GM12878 (cell line): ENCODE measurements at regions not wholly inside any gene's neighbourhood (a gene's known extent, or its start where the extent isn't known, plus 50 kb on each side); places are given as distances from the start of the nearest gene placed in this dataset.

Experiments used
- ATAC-seq: fragments of 200-7000 bp; cut with Tn5 transposase; 3 replicates; pipeline ENCODE4 v1.9.1; 2020; ENCODE audit warnings: mild to moderate bottlenecking, moderate library complexity
- BruUV-seq: library from RNA; stranded (reverse); fragments of 400-500 nt; replicated peaks from 2 replicates; lab custom pipeline; 2021; lab: Mats Ljungman, UMichigan
- CTCF ChIA-PET: fragments of 300-600 bp; sonication (Branson Sonifier 250); formaldehyde crosslinking; extraction: SDS; loops from one replicate; lab custom pipeline; 2021; ENCODE audit warnings: inconsistent platforms; lab: Yijun Ruan, JAX
- POLR2A ChIA-PET: fragments of 350-600 bp; formaldehyde crosslinking; extraction: SDS; loops from one replicate; lab custom pipeline; 2021; ENCODE audit warnings: inconsistent platforms; lab: Charles Lee
- RAD21 ChIA-PET: fragments of 300-600 bp; sonication (Branson Sonifier 250); formaldehyde crosslinking; loops from one replicate; lab custom pipeline; 2023; ENCODE audit warnings: antibody characterized with exemption; ENCODE audit not compliant: unreplicated experiment; lab: Charles Lee
- SMC1A ChIA-PET: fragments of 300-600 bp; sonication (Branson Sonifier 250); formaldehyde crosslinking; loops from one replicate; lab custom pipeline; 2023; ENCODE audit not compliant: unreplicated experiment, uncharacterized antibody; lab: Charles Lee
- DNase-seq: peaks from one replicate; pipeline ENCODE4 v3.0.0-alpha.2; 2011; ENCODE audit warnings: low read depth, low spot score
- FAIRE-seq: peaks from 3 replicates; lab custom pipeline; 2011; peaks lifted over from hg19 to GRCh38; lab: Jason Lieb, UNC
- H2AFZ ChIP-seq: 2 replicates; pipeline ENCODE4 v1.6.0; 2011; ENCODE audit warnings: low read depth, low read length, control low read depth; ENCODE audit not compliant: control insufficient read depth
- H3K27ac ChIP-seq: 2 replicates; pipeline ENCODE4 v1.5.1; 2011; ENCODE audit warnings: control low read depth; ENCODE audit not compliant: control insufficient read depth, insufficient read depth
- H3K27me3 ChIP-seq, 2 experiments: replicated peaks in 1 of 2; 2 replicates each; pipeline versions ENCODE4 v1.6.0 to v1.6.1; 2011; ENCODE audit warnings: low read length in 1 of 2; ENCODE audit not compliant: control insufficient read depth in 2 of 2, insufficient read depth in 2 of 2
- H3K36me3 ChIP-seq, 2 experiments: 2 replicates each; pipeline ENCODE4 v1.5.1; 2011; ENCODE audit warnings: low read length in 1 of 2; ENCODE audit not compliant: control insufficient read depth in 2 of 2, insufficient read depth in 2 of 2
- H3K4me1 ChIP-seq: 2 replicates; pipeline ENCODE4 v1.6.1; 2011; ENCODE audit warnings: mild to moderate bottlenecking, low read length, moderate library complexity, mixed read lengths; ENCODE audit not compliant: control insufficient read depth, insufficient read depth
- H3K4me2 ChIP-seq: 2 replicates; pipeline ENCODE4 v1.6.0; 2011; ENCODE audit warnings: control low read depth; ENCODE audit not compliant: control insufficient read depth, insufficient read depth
- H3K4me3 ChIP-seq: fragments of 200-600 bp; sonication (generic); 2 replicates; pipeline ENCODE4 v1.5.1; 2016
- H3K79me2 ChIP-seq: 2 replicates; pipeline ENCODE4 v1.6.0; 2011; ENCODE audit warnings: low read length; ENCODE audit not compliant: control insufficient read depth, insufficient read depth
- H3K9ac ChIP-seq: 2 replicates; pipeline ENCODE4 v1.8.0; 2011; ENCODE audit warnings: low read length, control low read depth, mixed read lengths; ENCODE audit not compliant: control insufficient read depth, insufficient read depth
- H3K9me3 ChIP-seq: replicated peaks from 3 replicates; pipeline ENCODE4 v1.5.1; 2011; ENCODE audit warnings: mild to moderate bottlenecking, low read length; ENCODE audit not compliant: control insufficient read depth, insufficient read depth
- H4K20me1 ChIP-seq: 2 replicates; pipeline ENCODE4 v1.6.0; 2011; ENCODE audit not compliant: control insufficient read depth, insufficient read depth
- CEBPB ChIP-seq, 2 experiments: fragments of 150-350 bp in 1 of 2; IDR thresholded peaks; 2 replicates each; pipeline ENCODE4 v1.6.1; 2012 to 2014; ENCODE audit warnings: low read depth in 2 of 2, low read length in 2 of 2, borderline replicate concordance in 1 of 2, inconsistent platforms in 1 of 2
- HCFC1 ChIP-seq: fragments of 150-350 bp; IDR thresholded peaks from 2 replicates; pipeline ENCODE4 v1.6.1; 2014; ENCODE audit warnings: low read length
- HDAC2 ChIP-seq: fragments of 200-600 bp; sonication (generic); IDR thresholded peaks from 2 replicates; pipeline ENCODE4 v1.6.1; 2017
- IKZF1 ChIP-seq: fragments of 450-650 bp; conservative IDR thresholded peaks from 2 replicates; pipeline ENCODE4 v1.6.1; 2017; ENCODE audit warnings: antibody characterized with exemption, mild to moderate bottlenecking
- MTA2 ChIP-seq: fragments of 450-650 bp; IDR thresholded peaks from 2 replicates; pipeline ENCODE4 v1.6.1; 2016; ENCODE audit warnings: low read depth, mild to moderate bottlenecking, moderate library complexity
- NR2C1 ChIP-seq: fragments of 450-650 bp; IDR thresholded peaks from 2 replicates; pipeline ENCODE4 v1.6.1; 2017; ENCODE audit warnings: antibody characterized with exemption, mild to moderate bottlenecking, moderate library complexity
- POLR2AphosphoS5 ChIP-seq: IDR thresholded peaks from 2 replicates; pipeline ENCODE4 v1.6.1; 2011; ENCODE audit warnings: mild to moderate bottlenecking, low read length, inconsistent platforms
- WGBS: methylation state at CpG from one replicate; pipeline ENCODE4 v1.1.6; 2016; ENCODE audit warnings: low lambda C conversion rate; ENCODE audit not compliant: insufficient replicate concordance, insufficient coverage; ENCODE audit errors: missing lambda C conversion rate; 5-methylcytosine and 5-hydroxymethylcytosine counted together
- in situ Hi-C: fragments of 300-500 bp; cut with MboI; formaldehyde crosslinking; loops from 9 replicates; pipeline ENCODE4 v1.14.3; 2018; ENCODE audit warnings: mixed read lengths
- intact Hi-C: fragments of 100-400 bp; cut with micrococcal nuclease; formaldehyde crosslinking; loops from one replicate; pipeline ENCODE4 v1.14.2; 2022; ENCODE audit not compliant: unreplicated experiment
- TF ChIP-seq, protein P1 (sequence below): fragments of 450-650 bp; IDR thresholded peaks from 2 replicates; pipeline ENCODE4 v1.6.1; 2016; ENCODE audit warnings: mild to moderate bottlenecking
- TF ChIP-seq, protein P2 (sequence below): IDR thresholded peaks from 2 replicates; pipeline ENCODE4 v1.6.1; 2012; ENCODE audit warnings: improper control_type of control experiment, low read depth, low read length; ENCODE audit not compliant: insufficient replicate concordance

DNA sequence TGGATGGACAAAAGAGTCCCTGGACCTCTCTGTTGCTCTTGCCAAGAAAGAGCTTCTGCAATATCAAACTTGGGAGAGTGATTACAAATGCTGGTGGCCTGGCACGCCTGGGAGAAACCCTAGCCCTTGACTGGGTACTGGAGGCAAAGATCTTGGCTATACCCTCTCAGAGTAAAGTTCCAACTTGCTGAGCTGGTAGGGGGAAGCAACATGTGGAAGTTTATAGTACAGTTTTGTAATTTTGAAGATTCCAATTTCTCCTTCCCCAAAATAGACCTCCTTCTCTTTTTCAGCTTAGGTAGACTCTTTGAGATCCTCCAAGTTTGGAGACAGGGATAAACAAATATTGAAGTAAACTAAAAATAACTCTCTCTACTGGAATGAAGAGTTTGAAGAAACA, 645.3 kb downstream of the NR4A2 start:
- in situ Hi-C loops, result no loop called here
- no peaks in the 10 kb centered on the region for H3K79me2 ChIP-seq
- RAD21 ChIA-PET, result no interaction called here

DNA sequence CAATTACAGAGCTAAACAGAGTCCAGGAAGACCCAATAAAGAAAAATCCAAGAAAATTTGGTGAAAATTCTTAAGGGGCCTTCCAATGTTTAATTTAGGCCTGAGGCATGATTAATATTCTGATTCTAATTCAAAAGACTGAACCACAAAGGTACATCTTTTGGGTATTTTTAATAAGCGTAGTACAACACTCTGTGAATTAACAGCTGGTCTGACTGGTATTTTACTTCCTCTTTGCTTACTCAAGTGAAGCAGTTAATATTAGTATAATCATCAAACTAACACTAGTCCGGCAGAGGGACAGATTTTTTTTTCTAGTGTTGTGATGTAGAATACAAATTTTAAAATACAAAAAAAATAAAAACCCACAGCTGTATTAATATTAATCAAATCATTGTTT, 652.9 kb downstream of the NR4A2 start:
- Histone ChIP-seq H4K20me1 (no peaks in the 10 kb centered on the region), H3K4me2 (no peak overlapping the region), H3K27me3 (no peaks in the 10 kb centered on the region), H3K27ac (no peak overlapping the region), H3K36me3 (no peaks in the 10 kb centered on the region), H3K79me2 (no peaks in the 10 kb centered on the region), H2AFZ (no peak overlapping the region), H3K9ac (no peak overlapping the region), H3K9me3 (no peaks in the 10 kb centered on the region; the same call in 2 of the 3 replicates), H3K4me3 (no peak overlapping the region), H3K4me1 (no peaks in the 10 kb centered on the region)
- SMC1A ChIA-PET, result interaction anchor here (0.9 kb wide), 1 partner anchor 40 kb away, joined by 3 read pairs; no protein-coding TSS in a partner anchor
- in situ Hi-C loops, result no loop called here
- RAD21 ChIA-PET, result no interaction called here
- 41% methylated on average over 2 of the region's 2 CpGs for WGBS
- CTCF ChIA-PET, result interaction anchor here (1.7 kb wide), 1 partner anchor 136 kb away, joined by 3 read pairs; no protein-coding TSS in a partner anchor
- no TSS peak for BruUV-seq
- DNase-seq (no peak), FAIRE-seq (no peak), ATAC-seq (peak; percentile 74)
- POLR2A ChIA-PET, result no interaction called here
- TF ChIP-seq, protein P1, sequence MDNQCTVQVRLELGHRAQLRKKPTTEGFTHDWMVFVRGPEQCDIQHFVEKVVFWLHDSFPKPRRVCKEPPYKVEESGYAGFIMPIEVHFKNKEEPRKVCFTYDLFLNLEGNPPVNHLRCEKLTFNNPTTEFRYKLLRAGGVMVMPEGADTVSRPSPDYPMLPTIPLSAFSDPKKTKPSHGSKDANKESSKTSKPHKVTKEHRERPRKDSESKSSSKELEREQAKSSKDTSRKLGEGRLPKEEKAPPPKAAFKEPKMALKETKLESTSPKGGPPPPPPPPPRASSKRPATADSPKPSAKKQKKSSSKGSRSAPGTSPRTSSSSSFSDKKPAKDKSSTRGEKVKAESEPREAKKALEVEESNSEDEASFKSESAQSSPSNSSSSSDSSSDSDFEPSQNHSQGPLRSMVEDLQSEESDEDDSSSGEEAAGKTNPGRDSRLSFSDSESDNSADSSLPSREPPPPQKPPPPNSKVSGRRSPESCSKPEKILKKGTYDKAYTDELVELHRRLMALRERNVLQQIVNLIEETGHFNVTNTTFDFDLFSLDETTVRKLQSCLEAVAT, result no peak
- TF ChIP-seq, protein P2, sequence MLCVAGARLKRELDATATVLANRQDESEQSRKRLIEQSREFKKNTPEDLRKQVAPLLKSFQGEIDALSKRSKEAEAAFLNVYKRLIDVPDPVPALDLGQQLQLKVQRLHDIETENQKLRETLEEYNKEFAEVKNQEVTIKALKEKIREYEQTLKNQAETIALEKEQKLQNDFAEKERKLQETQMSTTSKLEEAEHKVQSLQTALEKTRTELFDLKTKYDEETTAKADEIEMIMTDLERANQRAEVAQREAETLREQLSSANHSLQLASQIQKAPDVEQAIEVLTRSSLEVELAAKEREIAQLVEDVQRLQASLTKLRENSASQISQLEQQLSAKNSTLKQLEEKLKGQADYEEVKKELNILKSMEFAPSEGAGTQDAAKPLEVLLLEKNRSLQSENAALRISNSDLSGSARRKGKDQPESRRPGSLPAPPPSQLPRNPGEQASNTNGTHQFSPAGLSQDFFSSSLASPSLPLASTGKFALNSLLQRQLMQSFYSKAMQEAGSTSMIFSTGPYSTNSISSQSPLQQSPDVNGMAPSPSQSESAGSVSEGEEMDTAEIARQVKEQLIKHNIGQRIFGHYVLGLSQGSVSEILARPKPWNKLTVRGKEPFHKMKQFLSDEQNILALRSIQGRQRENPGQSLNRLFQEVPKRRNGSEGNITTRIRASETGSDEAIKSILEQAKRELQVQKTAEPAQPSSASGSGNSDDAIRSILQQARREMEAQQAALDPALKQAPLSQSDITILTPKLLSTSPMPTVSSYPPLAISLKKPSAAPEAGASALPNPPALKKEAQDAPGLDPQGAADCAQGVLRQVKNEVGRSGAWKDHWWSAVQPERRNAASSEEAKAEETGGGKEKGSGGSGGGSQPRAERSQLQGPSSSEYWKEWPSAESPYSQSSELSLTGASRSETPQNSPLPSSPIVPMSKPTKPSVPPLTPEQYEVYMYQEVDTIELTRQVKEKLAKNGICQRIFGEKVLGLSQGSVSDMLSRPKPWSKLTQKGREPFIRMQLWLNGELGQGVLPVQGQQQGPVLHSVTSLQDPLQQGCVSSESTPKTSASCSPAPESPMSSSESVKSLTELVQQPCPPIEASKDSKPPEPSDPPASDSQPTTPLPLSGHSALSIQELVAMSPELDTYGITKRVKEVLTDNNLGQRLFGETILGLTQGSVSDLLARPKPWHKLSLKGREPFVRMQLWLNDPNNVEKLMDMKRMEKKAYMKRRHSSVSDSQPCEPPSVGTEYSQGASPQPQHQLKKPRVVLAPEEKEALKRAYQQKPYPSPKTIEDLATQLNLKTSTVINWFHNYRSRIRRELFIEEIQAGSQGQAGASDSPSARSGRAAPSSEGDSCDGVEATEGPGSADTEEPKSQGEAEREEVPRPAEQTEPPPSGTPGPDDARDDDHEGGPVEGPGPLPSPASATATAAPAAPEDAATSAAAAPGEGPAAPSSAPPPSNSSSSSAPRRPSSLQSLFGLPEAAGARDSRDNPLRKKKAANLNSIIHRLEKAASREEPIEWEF, result no peak
- peak; percentile 72 for TF ChIP-seq MTA2
- intact Hi-C loops, result no loop called here

More for the DNA sequence above, 645.3 kb downstream of the NR4A2 start:
- ChIA-PET CTCF (no interaction called here), POLR2A (interaction anchor here (0.6 kb wide), 1 partner anchor 847 kb away, joined by 3 read pairs; no protein-coding TSS in a partner anchor)
- H3K4me1 ChIP-seq, result no peaks in the 10 kb centered on the region
- no peaks in the 10 kb centered on the region for H3K27me3 ChIP-seq
- no peak overlapping the region for H3K27ac ChIP-seq
- no peak overlapping the region for H2AFZ ChIP-seq
- H3K4me2 ChIP-seq, result no peak overlapping the region
- TF ChIP-seq HCFC1 (no peak), CEBPB (IDR thresholded peaks at IDR 0.05; ENCODE audit: borderline replicate concordance in 1 of 2, low read depth in 2 of 2, low read length in 2 of 2) (no peak), HDAC2 (no peak), IKZF1 (no peak), POLR2AphosphoS5 (no peak), NR2C1 (no peak)
- TF ChIP-seq, all 136 proteins: peak for 0
- no peak overlapping the region for H3K9ac ChIP-seq
- intact Hi-C loops, result no loop called here
- H3K9me3 ChIP-seq, result no peaks in the 10 kb centered on the region
- ATAC-seq (no peak), FAIRE-seq (no peak), DNase-seq (no peak)
- no peak overlapping the region for H3K4me3 ChIP-seq
- H3K36me3 ChIP-seq, result no peaks in the 10 kb centered on the region
- no TSS peak for BruUV-seq
- H4K20me1 ChIP-seq, result no peaks in the 10 kb centered on the region
- SMC1A ChIA-PET, result no interaction called here
- 6% methylated on average over 1 of the region's 1 CpG for WGBS
